ENCODE measurements at regions not wholly inside any gene's neighbourhood (a gene's known extent, or its start where the extent isn't known, plus 50 kb on each side); places are given as distances from the start of the nearest gene placed in this dataset.

DNA sequence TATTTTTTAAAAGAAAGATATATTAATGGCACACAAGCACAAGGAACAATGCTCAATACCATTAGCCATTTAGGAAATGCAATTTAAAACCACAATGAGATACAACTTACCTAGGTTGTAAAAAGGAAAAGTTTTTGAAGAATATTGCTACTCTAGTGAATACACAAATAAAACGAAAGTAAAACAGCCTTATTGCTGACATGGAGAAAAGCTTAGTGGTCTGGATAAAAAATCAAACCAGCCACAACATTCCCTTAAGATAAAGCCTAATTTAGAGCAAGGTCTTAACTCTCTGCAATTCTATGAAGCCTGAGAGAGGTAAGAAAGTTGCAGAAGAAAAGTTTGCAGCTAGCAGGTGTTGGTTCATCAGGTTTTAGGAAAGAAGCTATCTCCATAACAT lies 892.7 kb upstream of the ALCAM start:
- peak; percentile 2 for DNase-seq (ENCODE audit: low read depth)

DNA sequence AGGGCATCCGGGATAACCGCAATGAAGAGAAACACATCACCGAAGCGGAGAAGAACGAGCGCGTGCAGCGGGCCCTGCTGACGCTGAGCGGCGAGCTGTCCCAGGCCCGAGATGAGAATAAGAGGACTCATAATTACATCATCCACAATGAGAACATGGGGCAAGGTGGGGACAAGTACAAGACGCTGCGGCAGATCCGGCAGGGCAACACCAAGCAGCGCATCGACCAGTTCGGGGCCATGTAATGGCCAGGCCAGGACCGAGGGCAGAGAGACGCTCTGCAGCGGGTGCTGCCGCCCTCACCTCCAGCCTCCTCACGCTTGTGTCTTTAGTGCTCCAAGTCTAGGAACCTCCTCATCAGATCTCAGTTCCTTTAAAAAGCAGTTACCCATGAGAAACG lies 863.7 kb upstream of the ALCAM start:
- DNase-seq (ENCODE audit: low read depth): no peak

DNA sequence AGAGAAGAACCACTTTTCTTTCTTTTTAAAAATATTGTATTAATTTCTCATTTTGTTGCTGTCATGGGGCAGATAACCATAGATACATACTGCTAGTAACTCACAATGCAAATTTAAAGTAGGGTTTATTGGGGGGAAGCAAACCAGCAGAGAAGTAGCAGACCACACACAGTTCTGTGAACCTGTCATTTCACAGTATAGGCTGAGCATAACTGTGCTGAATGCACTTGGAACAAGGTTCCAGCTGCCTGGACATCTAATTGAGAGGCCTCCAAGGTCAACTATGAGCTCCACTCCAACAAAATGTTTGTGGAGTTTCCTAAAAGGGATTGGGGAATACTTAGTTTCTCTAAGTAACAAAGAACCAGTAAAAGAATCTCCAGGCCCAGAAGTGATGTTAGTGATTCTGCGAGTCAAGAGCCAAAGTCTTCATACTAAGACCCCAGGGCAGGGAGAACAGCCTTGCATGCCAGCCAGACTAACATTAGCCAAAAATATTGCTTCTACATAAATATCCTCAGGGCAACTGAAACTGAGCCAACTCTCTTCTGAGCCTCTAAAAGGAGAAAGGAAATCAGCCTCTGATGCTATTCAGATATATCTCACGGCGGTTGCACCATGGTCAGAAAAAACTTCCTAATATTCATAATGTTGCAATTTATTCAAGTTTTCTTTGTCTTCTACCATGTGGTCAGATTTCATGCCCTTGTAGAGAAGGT lies 856.4 kb upstream of the ALCAM start:
- DNase-seq (ENCODE audit: low read depth): peak; percentile 46

DNA sequence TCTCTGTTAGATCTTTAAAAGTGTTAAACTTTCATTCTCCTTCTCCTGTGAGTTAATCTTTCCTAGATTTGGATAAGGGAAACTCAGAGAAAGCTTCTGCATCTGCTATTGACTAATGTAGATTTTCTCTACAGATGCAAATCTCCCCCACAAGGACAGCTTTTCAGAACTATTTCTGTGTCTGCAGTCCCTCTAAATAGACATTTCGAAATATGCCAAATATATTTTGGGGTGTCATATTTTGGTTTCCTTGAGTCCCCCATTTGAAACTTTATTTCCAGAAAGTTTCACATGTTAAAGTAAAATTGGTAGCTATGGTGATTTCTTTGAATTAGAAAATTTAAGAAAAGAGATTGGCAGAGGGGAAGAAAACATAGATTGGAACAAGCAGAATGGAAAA lies 852.3 kb upstream of the ALCAM start:
- no peak for DNase-seq (ENCODE audit: low read depth)

DNA sequence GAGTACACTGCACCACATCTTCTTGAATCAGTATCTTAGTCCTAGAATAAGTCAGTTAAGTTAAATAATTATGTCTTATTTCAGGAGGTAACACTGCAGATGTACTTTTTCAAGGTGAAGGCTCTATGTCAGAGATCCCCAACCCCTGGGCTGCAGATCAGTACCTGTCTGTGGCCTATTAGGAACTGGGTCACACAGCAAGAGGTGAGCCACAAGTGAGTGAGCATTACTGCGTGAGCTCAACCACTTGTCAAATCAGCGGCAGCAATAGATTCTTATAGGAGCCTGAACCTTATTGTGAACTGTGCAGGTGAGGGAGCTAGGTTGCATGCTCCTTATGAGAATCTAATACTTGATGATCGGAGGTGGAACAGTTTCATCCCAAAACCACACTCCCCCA lies 851.9 kb upstream of the ALCAM start:
- no peak for DNase-seq (ENCODE audit: low read depth)

DNA sequence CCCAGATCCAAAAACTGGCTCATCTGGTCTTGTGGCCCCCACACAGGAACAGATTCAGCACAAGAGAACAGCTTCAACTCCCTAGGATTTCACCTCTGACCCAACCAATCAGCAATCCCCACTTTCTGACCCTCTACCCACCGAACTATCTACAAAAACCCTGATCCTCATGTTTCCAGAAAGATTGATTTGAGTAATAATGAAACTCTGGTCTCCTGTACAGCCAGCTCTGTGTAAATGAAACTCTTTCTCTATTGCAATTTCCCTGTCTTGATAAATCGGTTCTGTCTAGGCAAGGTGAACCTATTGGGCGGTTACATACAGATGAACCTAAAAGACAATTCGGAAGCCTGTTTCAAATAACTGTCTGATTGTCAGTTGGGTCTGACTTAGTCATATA lies 847.6 kb upstream of the ALCAM start:
- no peak for DNase-seq (ENCODE audit: low read depth)

DNA sequence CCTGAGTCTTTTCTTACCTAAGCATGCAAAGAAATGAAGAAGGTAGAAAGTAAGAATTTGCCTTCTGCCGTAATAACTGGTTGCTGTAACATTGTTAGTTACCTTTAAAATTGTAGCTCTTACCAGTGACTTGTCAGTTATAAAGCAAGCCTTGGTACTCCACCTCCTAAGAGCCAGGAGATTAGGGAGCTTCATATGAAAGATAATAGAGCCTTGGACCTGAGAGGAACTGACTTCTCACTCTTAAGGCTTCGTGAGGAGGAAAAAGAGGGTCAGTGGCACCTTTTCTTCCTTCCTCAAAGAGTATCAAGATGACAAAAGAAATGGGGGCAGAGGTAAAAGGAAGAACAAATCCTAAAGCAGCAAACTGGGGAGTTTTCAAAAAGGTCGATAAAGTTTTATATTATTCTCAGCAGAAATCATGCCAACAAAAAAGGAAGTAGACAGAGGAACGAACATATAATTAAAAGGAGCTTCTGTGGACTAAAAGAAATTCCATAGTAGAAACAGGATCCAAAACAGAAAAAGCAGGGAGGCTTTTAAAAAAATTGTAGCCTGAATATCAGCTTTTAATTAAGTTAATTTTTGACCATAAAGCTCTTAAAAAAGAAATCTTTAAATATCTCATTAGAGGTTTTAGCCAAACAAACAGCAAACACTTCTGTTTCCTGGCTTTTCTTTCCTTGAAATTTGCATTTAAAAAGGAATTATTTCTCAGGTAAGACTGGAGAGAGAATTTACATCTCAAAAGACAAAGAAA lies 847.1 kb upstream of the ALCAM start:
- no peak for DNase-seq (ENCODE audit: low read depth)

DNA sequence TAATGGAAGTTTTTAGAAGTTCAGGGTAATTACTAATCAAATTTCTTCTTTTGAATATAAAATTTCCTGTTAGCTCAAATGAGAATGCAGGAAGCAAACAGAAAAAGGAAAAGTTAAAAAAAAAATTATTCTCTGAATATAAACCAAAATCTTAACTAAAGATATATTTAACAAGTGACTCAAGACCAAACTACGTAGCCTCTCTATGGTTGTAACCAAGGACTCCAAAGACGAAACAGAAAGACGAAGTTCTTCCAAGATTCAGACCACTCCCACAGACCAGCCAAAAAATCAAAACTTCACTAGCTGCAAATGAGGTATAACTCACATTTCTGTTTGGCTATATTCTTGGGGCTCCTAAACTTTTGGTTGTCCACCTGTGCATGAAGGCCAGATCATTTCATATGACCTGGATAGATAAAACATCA lies 846.5 kb upstream of the ALCAM start:
- no peak for DNase-seq (ENCODE audit: low read depth)

DNA sequence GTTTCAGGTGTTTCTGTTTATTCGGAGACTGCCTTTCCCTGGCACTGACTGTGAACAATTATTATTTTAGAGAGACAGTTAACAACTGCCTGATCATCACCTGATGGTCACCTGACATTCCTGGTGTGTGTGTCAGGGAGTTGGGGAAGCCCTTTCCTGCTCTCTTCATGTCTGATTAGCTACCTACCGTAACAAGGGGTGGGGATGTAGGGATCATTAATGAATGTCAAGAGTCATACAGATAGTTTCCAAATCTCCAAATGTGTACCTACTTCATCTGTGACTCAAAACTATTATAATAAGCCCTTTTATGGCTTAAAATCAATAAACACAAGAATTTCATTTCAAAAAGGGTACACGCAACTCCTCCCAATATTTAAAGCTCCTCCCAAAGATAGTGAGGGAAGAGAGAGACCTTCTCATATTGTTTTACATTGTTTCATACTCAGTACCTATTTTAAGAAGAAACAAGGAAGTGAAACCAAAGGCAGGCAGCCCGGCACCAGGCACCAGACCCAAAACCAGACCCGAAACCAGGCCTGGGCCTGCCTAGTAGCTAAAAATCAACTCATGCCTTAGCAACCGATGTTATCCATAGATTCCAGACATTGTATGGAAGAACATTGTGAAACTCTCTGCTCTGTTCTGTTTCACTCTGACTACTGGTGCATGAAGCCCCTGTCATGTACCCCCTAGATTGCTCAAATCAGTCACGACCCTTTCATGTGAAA lies 844.9 kb upstream of the ALCAM start:
- DNase-seq (ENCODE audit: low read depth): no peak

DNA sequence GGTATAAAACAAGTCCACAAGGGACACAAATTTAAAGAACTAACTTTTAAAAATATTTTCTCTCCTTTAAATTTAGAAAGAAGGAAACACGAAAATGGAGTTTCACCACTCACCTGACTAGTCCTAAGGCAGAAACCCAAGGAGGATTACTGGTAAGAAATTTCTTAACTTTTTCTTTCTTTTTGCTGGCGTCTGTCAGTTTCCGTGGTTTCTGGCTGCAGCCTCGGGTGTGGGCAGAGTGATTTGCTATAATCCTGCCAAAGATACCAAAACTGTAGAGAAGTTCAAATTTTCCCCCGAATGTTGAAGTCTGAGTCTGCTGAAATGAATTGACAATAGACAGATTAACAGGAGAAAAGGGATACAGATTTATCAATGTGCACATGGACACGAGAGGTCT lies 843.6 kb upstream of the ALCAM start:
- no peak for DNase-seq (ENCODE audit: low read depth)

DNA sequence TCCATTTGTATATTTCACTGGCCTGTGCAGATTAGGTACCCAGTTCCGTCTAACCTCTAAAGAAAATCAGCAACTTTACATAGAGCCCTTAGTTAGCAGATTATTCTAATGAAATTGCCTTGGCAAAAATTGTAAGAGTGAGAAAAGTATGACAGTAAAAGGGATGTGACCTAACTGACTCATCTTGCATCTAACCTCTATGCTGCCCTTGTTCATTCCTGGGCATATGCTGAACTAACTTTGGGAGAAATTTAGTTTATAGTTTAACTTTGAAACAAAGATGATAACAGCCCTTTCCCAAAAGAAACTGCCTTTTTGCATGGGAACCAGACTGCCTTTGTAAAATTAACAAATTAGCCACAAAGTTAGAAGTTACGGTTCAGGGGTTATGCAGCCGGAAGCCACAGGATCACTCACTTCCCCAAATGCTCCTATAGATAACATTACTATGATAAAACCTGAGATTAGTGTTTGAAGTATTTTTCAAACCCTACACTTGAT lies 839.8 kb upstream of the ALCAM start:
- no peak for DNase-seq (ENCODE audit: low read depth)

DNA sequence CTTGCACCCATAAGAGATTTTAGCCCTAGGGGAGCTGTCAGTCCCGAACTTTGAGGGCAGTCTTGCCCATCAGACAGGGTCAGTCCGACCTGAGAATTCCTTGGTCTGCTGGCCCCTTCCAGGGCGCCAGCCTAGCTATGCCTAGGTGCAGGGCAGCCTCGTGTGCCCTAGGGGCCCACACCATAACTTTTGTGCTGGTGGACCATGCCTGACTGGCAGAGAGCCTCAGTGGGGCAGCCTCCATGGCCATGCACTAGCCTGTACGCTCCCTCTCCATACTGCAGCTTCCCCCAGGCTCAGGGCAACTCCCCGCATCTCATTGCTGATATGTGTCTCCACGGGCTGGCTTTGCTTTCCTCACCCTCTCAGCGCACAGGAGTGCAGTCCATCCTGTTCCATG lies 835.8 kb upstream of the ALCAM start:
- DNase-seq (ENCODE audit: low read depth): no peak

DNA sequence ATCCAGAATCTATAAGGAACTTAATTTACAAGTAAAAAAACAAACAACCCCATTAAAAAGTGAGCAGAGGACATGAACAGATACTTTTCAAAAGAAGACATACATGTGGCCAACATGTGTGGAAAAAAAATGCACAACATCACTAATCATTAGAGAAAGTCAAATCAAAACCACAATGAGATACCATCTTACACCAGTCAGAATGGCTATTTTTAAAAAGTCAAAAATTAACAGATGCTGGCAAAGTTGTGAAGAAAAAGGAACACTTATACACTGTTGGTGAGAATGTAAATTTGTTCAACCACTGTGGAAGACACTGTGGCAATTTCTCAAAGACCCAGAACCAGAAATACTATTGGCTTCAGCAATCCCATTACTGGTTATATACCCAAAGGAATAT lies 830.0 kb upstream of the ALCAM start:
- DNase-seq (ENCODE audit: low read depth): no peak

DNA sequence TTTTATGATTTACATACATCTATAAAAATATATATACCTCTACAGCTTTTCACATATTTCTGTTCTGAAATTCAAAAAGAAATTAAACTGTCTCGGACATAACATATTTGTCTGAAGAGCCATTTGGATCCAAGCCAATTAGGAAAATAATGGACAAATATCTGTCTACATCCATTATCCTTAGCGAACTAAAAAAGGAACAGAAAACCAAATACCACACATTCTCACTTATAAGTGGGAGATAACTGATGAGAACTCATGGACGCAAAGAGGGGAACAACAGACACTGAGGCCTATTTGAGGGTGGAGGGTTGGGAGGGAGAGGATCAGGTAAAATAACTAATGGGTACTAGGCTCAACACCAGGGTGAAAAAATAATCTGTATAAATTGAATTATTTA lies 829.4 kb upstream of the ALCAM start:
- no peak for DNase-seq (ENCODE audit: low read depth)

DNA sequence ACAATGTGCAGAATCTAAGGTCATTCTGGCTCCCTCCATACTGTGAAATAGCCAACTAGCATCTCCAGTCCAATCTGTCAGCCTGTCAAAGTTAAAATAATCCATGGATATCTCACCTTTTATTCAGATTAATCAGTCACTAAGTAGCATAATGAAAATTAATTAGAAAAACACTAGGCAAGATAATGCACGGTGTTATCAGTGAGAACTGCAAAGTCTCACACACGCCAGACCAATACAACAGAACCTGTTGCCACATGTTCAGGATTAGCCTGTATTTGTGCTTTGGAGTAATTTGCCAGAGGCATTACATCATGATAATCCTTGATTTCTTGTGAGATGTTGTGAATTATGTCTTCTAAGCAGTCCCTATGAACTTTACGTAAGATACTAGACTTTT lies 820.4 kb upstream of the ALCAM start:
- DNase-seq (ENCODE audit: low read depth): no peak

DNA sequence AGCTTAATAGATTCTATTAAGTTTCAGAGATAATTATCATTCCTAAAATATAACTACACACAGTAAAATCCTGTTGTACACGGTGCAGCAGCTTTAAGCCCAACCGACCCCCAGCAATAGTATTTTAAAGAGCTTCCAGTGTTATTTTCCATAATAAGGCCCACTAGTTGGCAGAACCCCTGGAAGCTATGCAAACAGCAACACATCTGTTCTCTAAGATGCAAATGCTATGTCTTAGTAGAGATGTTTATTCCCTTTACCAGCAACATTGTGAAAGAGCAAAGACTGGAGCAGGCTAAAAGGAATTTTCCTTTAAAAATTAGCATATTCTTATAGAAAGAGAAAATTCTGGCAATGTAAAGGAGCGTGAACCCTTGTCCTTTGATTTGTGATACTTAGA lies 819.7 kb upstream of the ALCAM start:
- no peak for DNase-seq (ENCODE audit: low read depth)

DNA sequence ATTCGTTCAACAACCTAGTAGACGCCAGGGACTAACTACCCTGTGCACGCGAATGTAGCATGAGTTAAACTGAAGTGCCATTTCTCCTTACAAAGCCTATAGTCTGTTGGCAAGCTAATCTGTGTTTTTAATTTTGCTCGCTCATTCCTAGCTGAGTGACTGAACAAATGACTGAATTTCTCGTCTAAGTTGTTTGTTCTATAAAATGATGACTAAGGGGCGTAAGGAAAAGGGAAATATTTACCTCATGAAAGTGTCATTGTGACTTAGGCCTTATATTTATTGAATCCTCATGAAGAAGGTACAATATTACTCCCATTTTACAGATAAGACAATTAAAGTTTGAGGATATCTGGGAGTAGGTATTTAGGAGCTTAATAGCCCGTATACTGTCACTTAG lies 818.3 kb upstream of the ALCAM start:
- DNase-seq (ENCODE audit: low read depth): no peak

DNA sequence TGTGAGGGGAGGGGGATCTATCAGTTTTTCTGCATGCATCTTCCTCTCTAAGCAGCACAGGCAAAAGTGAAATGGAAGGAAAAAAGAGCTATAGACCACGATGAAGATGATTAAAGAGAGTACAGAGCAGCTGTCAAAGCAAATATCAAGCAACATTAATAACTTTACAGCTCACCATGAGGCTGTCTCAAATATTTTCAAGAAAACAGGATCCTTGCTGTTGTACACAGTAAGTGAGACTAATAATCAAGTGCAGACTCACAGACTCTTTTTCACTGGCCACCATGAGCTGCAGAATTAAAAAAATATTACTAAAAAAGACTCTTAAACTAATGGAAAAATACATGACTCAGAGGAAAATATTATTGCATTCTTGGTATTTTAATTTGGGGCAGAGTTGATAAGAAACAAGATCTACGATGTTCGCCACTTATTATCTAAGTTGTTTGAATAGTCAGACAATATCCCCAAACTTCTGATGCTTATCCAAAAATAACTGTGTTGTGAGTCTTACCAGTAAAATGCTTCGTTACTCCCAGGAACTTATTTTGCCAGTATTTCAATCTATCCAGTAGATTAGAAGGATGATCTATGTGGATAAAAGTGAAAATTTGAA lies 817.5 kb upstream of the ALCAM start:
- no peak for DNase-seq (ENCODE audit: low read depth)

DNA sequence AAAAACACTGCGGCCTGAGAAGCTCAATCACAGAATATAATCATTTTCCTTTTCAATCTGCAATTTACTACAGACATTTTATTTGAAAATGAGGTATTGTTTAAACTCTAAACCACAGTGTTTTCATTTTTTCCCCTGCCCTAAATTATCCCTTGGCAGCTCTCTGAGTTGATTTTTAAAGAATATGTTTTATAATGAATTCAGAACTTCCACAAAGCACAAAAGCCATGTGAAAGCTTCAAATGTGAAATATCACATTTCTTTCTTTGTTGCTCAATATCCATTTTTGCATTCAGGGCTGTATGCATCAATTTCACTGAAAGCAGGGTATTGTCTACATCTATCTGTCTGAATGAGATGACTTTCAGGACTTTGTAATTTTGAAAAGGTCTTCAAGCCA lies 813.6 kb upstream of the ALCAM start:
- no peak for DNase-seq (ENCODE audit: low read depth)

DNA sequence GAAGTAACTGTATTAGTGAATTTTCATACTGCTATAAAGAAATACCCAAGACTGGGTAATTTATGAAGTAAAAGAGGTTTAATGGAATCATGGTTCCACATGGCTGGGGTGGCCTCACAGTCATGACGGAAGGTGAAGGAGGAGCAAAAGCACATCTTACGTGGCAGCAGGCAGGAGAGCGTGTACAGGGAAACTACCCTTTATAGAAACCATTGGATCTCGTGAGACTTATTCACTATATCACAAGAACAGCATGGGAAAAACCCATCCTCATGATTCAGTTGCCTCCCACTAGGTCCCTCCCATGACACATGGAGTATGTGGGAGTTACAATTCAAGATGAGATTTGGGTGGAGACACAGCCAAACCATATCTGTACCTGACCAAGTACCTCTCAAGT lies 812.3 kb upstream of the ALCAM start:
- no peak for DNase-seq (ENCODE audit: low read depth)

DNA sequence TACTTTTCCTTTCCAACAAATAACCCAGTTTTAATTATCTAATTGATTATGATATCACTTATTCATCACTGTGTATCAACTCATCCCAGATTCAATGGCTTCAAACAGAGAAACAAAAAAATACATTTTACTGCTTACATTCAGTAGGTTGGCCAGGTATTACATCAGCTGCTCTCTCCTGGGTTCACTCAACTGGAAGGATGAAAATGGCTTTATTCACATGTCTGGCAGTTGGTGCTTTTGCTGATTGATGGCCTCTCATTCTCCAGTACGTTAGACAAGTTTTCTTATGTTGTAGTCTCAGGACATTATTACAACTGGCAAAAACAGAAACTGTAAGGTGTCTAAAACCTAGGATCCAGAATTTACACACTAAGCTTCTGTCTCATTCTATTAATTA lies 811.0 kb upstream of the ALCAM start:
- DNase-seq (ENCODE audit: low read depth): no peak

DNA sequence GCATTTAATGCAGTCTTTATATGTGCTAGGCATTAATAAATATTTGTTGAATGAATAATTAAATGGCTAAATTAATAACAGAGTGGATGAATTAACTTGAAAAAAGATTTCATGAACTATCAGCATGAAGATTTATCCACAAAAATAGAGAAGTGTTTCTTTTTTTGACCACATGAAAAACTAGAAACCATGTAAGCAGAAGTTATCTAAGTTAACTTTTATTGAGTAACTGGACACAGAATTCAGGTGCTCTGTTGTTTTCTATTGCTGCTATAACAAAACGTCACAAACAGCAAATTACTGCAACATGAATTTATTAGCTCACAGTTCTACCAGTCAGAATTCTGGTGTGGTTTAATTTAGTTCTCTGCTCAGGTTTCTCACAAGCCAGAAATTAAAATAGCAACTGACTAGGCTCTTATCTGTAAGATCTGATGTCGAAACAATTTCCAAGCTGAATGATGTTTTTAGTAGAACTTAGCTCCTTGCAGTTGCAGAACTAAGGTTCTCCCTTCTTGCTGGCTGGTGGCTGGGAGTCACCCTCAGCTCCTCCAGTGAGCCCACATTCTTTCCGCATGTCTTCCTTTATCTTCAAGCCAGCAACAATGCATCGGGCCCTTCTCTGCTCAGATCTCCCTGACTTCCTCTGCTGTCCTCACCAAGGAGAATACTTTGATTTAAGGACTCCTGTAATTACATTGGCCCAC lies 810.2 kb upstream of the ALCAM start:
- no peak for DNase-seq (ENCODE audit: low read depth)

Data from ELR (cell line).